HUDEP-2 (cell line): ENCODE measurements at regions not wholly inside any gene's neighbourhood (a gene's known extent, or its start where the extent isn't known, plus 50 kb on each side); places are given as distances from the start of the nearest gene placed in this dataset.

ENCODE experiments used
- DNase-seq, 76 experiments: peaks; one replicate each; lab custom pipeline; 2025; ENCODE audit not compliant: unreplicated experiment in 76 of 76; lab: John Stamatoyannopoulos, UW

DNA sequence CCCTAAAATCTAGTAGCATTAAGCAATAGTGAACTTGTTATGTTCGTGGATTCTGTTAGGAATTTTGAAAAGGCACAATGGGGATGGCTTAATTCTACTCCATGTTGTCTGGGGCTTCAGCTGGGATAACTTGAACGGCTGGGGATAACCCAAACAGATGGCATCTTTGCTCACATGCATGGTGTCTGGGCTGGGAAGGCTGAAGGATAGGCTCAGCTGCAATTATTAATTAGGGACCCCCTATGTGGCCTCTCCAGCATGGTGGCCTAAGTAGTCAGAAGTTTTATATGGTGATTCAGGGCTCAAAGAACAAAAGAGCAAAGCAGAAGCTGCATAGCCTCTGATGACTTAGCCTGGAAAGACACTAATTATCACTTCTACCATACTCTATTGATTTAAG lies 551.1 kb downstream of the PSAT1 start:
- no peak for DNase-seq

DNA sequence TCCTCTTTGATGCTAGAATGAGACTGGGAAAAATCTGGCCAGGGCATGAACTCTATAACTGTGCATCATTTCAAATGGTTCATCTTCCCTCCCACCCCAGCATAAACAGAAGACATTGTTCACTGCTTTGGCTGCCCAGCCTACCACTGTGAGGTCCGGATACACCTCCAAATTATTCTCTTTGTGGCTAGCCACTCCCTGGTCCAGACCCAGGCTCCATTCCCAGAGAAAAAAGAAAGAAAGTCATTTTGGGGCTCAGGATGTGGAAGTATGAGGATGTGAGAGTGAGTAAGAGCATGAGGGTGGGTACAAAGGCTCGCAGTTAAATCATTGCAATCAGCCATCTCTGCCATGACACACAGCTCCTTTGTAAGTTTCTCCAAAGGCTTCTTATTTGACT lies 559.2 kb downstream of the PSAT1 start:
- no peak for DNase-seq

DNA sequence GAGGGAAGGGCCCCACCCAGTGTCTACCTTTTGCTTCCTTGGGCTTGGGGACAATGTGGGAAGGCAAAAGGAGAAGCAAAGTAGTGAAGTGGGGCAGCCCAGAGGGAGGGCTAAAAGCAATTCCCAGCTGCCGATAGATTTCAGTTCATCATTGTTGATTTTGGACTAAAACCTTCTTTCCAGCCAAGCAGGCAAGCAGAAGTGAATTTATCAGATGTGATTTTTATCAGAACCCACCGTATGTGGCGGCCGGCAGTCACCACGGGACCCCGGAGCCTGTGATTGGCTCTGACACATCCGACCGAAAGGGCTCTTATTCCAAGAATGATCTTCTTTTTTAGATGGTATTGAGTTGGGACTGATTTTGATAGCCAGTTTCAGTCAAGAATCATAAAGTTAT lies 559.9 kb downstream of the PSAT1 start:
- DNase-seq = no peak

DNA sequence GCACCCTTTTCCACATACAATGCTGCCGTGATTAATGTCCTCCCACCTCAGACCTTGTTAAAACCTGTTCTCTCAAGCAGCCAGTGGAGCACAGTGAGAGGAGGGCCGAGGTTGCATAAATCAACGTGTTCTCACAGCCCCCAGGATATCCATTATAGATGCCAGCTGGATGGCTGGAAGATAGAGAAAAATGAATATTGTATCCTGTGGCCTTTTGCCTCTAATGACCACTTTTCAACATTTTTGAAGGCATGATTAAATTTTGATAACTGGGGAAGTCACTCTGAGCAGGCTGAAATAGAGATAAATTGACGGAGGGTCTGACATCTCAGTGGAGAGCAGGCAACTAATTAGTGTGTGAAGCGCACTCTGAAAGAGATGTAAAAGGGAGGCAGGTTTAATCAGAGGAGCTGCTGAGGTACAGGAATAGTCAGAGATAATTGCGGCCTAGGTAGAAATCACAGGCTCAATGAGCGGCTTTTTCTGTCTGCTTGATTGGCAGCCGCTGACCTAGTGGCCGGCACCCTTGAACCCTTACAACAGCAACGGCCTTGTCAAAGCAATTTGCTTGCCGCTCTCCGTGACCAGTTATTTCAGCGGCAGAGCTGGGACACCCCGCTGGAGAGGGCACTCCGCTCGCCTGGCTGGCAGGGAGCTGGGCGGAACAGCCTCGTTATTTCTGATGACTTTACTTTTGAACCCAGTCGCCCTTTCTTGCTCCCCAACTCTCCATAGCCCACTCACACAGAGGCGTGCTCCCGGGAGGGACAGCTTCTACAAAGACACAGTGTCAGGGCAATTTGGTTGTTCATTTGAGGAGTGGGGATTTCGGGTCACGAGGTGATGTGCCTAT lies 560.7 kb downstream of the PSAT1 start:
- no peak for DNase-seq

DNA sequence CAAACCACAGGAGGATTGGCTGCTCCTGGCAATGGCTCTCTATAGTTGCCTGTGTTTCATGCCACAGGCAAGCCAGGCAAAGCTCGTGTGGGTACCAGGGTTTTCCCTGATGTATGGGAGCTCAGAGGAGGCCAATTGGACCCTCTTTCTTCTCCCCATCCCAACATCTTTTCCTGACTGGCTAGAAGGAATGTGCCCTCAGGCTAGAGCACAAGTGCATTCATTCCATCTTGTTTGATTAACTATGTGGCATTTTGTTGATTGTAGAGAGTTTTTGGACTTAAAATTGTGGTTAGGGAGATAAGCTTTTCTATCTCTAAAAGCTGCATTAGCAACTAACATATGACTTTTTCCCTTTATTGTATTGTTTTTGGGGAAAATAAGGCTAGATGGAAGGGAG lies 561.3 kb downstream of the PSAT1 start:
- no peak for DNase-seq

DNA sequence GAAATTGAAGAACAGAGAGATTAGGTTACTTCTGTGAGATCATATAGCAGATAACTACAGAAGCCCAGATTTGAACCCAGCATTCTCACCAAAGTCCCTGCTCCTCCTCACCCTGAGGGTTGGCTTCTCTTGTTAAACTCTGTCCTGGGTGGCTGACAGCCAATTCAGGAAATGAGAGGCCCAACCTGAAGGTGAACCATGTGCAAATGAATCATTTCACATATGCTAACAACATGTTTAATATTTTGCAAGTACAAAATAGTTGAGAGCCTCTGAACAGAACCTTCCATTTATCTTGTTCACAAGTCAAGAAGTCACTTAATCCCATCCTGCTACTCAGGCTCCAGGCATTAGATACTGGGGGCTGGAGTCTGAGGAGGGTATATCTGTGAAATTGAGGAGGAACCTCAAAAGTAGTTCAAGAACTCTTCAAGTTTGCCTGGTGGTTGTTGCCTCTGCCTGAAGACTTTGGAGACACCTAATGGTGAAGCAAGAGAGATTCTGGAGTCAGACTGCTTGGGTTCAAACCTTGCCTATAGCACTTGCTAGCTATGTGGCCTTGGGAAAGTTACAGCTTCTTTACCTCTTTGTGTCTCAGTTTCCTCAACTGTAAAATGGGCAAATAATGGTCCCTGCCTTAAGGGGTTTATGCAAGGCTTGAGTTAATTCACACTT lies 564.0 kb downstream of the PSAT1 start:
- no peak for DNase-seq

DNA sequence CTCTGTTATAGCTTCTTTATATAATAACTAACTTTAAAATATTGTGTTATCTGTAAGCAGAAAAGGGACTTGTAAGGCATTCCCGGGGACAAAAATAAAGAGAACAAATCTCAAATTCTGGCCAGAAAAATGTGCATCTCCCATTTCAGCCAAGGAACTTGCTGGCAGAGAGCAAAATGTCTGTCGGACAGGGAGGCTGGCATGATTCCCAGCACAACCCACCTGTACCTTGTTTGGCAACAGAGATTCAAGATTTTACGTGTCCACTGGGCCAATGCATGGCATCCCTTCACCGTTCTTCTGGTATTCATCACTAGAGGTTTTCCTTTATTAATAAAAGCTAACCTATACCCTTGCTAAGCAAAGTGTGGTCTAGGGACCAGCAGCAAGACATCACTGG lies 566.6 kb downstream of the PSAT1 start:
- no peak for DNase-seq

DNA sequence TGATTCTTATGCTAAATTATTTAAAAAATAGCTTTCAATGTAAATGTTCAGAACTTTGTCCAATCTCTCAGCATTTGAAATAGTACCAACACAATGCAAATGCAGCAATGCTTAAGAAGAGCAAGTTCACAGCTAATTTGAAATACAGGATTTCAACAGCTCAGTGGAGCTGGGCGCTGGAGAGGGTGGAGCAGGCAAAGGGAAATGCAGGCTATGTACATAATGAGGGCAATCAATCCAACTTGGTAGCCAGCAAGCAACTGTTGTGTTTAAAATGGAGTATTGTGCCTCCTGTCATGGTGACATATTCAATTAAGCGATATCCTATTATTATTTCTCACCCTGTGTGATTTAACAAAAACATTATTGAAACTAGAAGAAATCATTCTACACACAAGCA lies 568.8 kb downstream of the PSAT1 start:
- no peak for DNase-seq

DNA sequence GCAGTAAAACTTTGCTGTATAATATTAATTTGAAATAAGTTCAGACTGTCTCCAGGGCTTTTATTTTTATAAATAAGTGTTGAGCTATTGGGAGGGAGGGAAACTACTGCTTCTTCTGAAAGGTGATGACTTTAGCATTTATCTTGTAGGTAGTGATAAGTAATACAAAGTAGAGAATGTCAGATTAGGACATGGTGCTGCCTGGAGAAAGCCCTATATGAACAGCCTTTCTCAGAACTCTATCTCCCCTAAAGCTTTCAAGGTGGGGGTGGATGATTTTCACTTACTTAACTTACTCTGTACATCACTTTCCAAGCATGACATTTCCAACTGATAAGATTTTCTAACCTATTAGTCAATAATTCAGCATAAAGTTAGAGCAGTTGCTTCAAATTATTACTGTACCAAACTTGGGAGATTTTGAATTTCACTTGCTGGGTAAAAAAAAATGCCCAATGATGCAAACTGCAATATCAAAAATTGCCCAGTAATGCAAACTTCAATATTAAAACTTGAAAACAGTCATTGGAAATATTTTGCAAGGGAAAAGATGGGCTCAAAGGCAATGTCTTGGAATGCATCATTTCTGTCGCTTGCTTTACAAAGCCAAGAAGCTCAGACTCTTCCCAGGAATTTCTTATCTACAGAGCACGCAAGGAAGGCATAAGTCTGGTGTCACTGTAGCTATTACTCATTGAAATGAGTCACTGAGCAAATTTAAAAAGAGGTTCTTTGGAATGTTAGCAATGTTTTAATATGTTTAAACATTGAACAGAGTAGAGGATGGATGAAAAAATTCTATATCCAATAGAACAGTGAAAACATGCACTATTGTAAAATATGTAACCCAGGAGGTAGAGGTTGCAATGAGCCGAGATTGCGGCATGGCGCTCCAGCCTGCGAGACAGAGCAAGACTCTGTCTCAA lies 569.5 kb downstream of the PSAT1 start:
- DNase-seq = no peak

DNA sequence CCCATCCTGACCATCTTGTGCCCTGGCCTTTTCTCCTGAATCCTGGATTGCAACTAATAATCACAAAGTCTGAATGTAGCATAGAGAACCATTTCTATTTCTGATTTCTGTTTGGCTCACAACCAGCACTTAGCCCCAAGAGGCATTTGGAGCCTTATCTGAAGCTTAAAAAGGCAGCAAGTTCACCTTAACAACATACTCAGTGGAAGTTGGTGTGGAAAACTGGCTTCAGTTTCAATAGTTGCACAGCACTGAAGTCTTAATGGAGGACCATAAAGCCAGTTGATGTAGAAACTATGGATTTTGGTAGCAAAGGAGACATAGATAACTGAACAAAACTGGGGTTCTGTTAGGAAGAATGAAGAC lies 574.1 kb downstream of the PSAT1 start:
- no peak for DNase-seq

DNA sequence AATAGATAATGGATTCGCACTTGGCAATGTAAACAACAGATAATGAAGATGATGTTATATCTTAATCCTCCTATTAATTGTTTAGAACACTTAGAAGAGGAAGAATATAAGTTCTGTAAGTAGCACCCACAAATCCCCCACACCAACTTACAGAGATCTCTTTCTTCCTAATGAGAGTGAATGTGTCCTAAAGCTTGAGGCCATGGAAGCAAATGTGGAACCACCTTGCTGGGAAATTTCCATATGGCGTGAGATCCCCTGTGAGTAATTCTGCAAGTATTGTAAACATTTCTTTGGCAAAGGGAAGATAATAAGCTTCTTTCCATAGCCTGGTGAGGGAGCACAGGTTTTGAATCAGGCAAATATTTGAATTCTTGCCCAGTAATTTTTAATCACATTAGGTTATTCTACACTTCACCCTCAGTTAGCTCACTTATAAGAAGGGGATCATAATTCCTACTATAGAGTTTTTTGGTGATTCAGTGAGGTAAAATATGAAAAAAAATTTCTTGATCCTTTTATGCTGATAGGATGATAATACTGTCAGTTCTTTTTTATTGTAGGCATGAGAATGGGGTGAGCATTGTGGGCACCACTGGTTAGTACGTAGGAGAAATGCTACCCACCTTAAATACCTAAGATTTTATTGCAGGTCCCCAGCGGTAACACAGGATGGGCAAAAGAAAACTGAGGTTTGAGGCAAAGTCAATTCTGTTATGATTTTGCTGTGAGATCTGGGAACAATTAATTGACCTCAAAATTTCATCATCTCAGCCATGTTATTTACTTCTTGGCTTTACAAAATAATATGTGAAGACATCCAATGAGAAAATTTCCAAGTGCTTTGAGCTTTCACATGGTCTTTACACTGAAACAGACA lies 574.8 kb downstream of the PSAT1 start:
- DNase-seq = no peak

DNA sequence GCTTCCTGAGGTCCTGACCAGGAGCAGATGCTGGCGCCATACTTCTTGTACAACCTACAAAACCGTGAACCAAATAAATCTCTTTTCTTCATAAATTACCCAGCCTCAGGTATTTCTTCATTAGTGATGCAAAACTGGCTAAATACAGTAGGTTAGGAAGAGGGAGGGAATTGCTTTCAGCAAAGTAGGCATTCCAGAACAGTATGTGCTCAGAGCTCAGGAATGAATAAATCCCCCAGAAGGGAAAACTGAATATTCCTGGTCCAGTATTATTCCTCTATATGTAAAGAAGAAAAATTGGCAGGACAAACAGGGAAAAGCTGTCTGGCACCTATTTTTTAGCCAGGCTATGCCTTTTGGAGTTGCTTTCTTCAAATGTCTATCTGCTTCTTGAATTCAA lies 577.1 kb downstream of the PSAT1 start:
- no peak for DNase-seq

DNA sequence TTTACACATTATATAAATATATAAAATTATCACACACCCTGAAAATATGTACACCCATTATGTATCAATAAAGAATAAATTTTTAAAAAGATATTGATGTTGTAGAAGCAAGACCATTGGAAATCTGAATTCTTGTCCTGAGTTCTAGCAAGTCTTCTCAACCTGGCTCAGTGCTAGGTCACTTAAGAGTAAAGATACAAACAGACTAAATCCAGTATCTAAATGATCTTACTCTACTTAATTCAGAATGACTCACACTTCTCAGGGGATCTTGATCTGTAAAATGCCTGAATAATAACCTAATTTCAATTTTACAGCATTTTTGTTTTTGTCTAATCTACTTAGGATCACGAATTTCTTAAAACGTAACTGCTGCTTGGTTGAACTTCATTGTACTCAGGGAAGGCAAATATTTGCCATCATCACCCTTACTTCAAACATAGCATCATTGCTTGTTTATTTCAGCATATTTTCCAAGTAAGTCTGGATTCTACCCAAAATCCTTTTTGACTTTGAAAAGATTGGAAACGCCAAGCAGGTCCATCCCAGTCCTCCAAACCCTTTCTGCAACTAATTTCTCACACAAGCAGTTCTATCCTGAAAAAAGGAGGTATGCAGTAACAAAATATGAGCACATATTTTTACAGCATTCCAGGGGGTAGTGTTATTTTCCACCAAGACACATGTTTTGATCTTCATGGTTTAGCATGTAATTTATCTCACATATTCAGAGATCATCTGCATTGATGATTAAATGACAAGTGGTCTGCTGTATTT lies 582.6 kb downstream of the PSAT1 start:
- DNase-seq = no peak

DNA sequence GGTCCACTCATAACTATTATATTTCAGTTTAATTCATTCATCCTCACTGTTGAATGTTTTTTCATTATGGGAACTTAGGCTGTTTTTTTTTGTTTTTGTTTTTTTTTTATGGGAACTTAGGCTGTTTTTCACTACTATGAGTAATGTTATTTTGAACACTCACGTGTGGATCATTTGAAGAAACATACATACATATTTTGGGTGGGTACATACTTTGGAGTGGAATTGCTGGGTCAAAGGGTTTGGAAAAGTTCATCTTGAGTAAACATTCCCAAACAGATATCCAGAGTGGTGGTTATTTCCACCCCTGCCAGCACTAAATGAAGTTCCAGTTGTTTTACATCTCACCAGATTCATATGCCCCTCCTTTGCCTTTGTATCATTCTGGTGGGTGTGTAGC lies 584.4 kb downstream of the PSAT1 start:
- DNase-seq = no peak

DNA sequence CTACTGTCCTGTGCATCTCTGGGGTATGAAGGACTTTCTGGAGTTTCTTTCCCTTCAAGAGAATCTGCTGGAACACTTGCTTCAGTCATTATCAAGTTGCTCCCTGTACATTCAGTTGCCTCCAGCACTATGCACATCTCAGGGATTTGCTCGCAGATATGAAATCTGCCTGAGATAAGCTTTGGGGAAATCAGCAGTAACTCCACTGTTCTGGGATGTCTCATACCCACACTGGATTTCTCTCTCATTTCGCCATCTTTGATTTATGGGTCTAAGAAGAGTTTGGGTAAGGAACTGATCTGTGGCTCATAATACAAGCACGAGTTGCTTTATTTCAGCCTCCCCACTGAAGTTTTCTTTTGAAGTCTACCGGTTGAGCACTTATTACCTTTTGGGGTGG lies 585.6 kb downstream of the PSAT1 start:
- DNase-seq = no peak

DNA sequence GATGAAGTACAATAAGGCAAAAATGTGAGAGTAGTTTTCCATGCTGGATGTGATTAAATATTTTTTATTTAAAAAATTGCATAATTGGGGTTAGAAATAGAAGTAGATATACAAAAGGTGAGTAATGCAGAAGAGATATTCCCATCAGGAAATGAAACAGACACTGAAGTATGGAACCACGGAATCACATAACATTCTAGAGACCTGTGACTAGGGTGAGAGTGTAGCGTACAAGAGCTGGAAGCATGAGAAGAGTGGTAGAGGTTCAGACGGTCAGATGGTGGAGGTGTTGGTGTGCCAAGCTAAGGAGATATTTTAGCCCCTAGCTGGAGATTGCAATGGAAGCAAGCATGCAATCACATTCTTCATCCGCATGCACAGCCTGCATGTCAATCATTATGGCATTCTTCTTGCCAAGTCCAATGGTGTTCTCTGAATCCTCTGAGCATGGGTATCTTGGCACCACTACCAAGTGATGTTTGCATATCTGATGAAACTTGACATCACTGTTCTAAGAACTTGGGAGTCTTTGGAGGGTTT lies 587.8 kb downstream of the PSAT1 start:
- no peak for DNase-seq

DNA sequence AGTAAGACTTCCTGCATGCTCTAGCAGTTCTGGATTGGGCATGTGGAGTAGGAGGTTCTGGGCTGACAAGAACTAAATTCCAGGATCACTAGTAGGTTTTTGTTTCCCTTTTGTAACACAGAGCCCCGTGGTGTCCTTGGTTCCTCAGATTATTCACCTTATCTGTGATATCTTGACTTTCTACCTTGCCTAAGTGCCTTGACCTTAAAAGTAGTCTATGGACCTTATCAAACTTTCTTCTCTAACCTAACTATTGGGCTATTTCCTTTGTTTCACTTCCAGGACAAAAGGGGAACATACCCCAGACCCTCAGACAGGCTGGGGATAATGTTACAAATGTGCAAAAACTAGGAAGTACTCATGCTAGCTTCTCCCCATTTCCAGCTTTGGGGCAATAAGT lies 595.3 kb downstream of the PSAT1 start:
- DNase-seq = no peak

DNA sequence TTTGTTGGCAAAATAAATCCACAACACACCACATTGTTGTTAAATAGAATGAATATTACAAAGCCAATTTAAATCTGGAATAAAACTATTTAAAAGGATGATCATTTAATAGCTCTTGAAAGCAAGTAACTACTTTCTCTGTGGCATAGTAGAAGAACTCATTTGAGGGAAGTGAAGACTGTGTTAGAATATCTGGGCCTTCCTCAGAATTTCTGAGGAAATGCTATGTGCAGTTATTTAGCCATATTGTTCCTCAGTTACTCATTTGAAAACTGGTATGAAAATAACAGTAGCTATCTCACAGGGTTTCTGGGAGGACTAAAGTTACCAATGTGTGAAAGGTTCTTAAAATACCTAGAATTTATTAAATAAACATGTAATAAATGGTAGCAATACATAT lies 595.8 kb downstream of the PSAT1 start:
- DNase-seq = no peak

DNA sequence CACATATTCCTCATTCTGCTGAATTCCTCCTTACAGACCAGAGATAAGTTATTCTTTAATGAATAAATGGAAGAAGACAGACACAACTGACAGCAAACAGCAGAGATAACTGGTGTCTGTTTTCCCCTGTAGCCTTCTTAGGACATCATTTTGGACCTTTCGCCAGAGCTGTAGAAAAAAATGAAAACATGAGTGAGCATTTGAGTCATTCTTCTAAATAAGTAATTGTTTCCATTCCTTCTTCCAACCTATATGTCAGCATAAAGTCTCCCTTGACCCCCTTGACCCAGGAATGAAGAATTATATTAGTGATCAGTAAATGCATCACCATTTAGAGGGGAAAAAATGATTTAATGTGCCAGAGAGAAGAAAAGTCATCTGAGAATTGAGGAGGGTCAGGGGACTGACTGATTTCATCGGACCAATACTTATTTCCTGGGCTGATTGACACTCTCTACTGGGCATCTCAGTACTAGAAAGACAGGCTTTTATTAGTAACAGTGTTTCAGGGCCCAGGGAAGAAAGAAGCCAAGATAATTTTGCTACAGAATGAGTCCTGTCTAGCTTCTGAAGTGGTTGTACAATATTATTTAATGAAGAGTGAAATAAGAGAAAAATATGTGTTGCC lies 597.0 kb downstream of the PSAT1 start:
- DNase-seq = no peak
